AG08396 (cell line): ENCODE measurements at regions not wholly inside any gene's neighbourhood (a gene's known extent, or its start where the extent isn't known, plus 50 kb on each side); places are given as distances from the start of the nearest gene placed in this dataset.
"Not testable (repeated sequence)": the region's sequence is repeated elsewhere in the genome, so short reads cannot be mapped to it uniquely, and the experiment has no call there.

ENCODE experiments used
- DNase-seq: peaks from one replicate; pipeline ENCODE4 v3.0.0; 2012; ENCODE audit warnings: low spot score, mixed read lengths

GRCh38 chr12:97801471-97802059 lies 339.0 kb downstream of the RMST start:
- DNase-seq, result no peak

GRCh38 chr12:97805146-97805545 lies 342.5 kb downstream of the RMST start:
- DNase-seq, result no peak

- DNase-seq, result no peak
Observed at GRCh38 chr12:97813301-97813700, 350.7 kb downstream of the RMST start.

- DNase-seq, result no peak
Observed at GRCh38 chr12:97821806-97822205, 359.2 kb downstream of the RMST start.

GRCh38 chr12:97835541-97835940 lies 372.9 kb downstream of the RMST start:
- DNase-seq, result no peak

- no peak for DNase-seq
Observed at GRCh38 chr12:97837401-97837800, 374.8 kb downstream of the RMST start.

GRCh38 chr12:97848051-97848450 lies 385.4 kb downstream of the RMST start:
- DNase-seq, result no peak

GRCh38 chr12:97854477-97854876 lies 391.9 kb downstream of the RMST start:
- no peak for DNase-seq

GRCh38 chr12:97862072-97862471 lies 399.5 kb downstream of the RMST start:
- no peak for DNase-seq

- DNase-seq, result no peak
Observed at GRCh38 chr12:97875064-97875463, 412.5 kb downstream of the RMST start.

- DNase-seq, result no peak
Observed at GRCh38 chr12:97876780-97877179, 414.2 kb downstream of the RMST start.

- no peak for DNase-seq
Observed at GRCh38 chr12:97877404-97877803, 414.8 kb downstream of the RMST start.

GRCh38 chr12:97886511-97887176 lies 424.0 kb downstream of the RMST start:
- DNase-seq, result no peak

- DNase-seq, result not testable (repeated sequence)
Observed at GRCh38 chr12:97897881-97898280, 435.3 kb downstream of the RMST start.

GRCh38 chr12:97899529-97899928 lies 436.9 kb downstream of the RMST start:
- no peak for DNase-seq

- DNase-seq, result no peak
Observed at GRCh38 chr12:97899956-97900355, 437.4 kb downstream of the RMST start.

- no peak for DNase-seq
Observed at GRCh38 chr12:97903356-97903755, 440.8 kb downstream of the RMST start.

GRCh38 chr12:97907504-97907903 lies 444.9 kb downstream of the RMST start:
- DNase-seq, result no peak

- no peak for DNase-seq
Observed at GRCh38 chr12:97910559-97910958, 448.0 kb downstream of the RMST start.

- DNase-seq, result no peak
Observed at GRCh38 chr12:97912943-97913342, 450.3 kb downstream of the RMST start.

- no peak for DNase-seq
Observed at GRCh38 chr12:97921979-97922722, 459.5 kb downstream of the RMST start.

GRCh38 chr12:97923546-97923945 lies 460.9 kb downstream of the RMST start:
- no peak for DNase-seq

GRCh38 chr12:97924122-97924521 lies 461.5 kb downstream of the RMST start:
- no peak for DNase-seq
